HEK293 (cell line): ENCODE measurements at regions not wholly inside any gene's neighbourhood (a gene's known extent, or its start where the extent isn't known, plus 50 kb on each side); places are given as distances from the start of the nearest gene placed in this dataset.
A peak's percentile ranks its signal among the peaks of the same experiment; 100 is the strongest.

Experiments used
- ZFHX2 ChIP-seq: fragments of 450-650 bp; formaldehyde crosslinking; conservative IDR thresholded peaks from 2 replicates; pipeline ENCODE4 v1.5.1; 2016; ENCODE audit warnings: missing biosample characterization, missing genetic modification characterization
- ZNF24 ChIP-seq: fragments of 450-650 bp; formaldehyde crosslinking; IDR thresholded peaks from 2 replicates; pipeline ENCODE4 v1.5.1; 2016; ENCODE audit warnings: missing biosample characterization, missing genetic modification characterization
- ZSCAN30 ChIP-seq: fragments of 450-650 bp; IDR thresholded peaks from 2 replicates; pipeline ENCODE4 v1.5.1; 2018; ENCODE audit warnings: missing biosample characterization, mild to moderate bottlenecking, missing genetic modification characterization, moderate library complexity

DNA sequence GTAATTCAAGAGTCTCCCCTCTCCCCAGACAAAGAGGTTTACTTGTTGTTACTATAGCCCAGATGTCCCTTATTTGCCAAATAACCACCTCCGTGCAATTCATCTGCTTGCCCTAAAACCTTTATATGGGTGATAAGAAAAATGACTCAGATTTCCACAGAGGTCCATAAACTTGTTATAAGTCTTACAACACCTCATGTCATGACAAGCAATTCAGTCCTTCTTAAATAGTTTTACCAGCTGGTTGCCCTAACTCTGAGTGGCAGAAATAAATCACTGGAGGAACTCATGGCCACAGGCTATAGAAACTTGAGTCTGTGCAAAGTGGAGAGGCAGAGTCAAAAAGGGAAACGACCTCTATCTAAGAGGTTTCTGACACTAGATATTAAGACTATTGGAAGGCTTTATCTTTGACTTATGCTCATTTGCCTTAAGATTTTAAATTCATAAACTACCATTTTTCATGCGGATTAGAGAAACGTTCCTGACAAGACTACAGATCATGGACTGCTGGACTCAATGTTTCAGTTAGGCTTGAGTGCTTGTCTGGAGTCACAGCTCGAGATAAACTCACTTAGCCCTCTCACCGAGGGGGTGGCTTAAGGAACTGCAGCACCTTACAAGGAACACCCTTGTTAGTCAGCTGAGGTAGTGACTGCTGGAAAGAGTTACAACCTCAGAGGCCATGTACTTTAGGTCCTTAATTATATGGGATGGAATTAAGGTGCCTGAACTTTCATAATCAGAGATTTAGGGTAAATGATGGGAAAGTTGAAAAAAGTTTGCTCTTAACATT is 662.5 kb upstream of the USP24 start:
- TF ChIP-seq ZFHX2 (tag by site-specific recombination) (no peak), ZNF24 (tag by site-specific recombination) (no peak), ZSCAN30 (tag by site-specific recombination) (peak; percentile 63; the same call in 1 of the 2 replicates)
